ENCODE measurements at regions not wholly inside any gene's neighbourhood (a gene's known extent, or its start where the extent isn't known, plus 50 kb on each side); places are given as distances from the start of the nearest gene placed in this dataset.

GRCh38 chr18:40058811-40059570 is 1896.0 kb upstream of the PIK3C3 start:
- Histone ChIP-seq H3K36me3 (replicated peaks) (no peaks in the 10 kb centered on the region), H3K27me3 (ENCODE audit: low read depth) (no peaks in the 10 kb centered on the region), H3K4me1 (no peaks in the 10 kb centered on the region), H3K4me3 (no peak overlapping the region), H3K9me3 (no peaks in the 10 kb centered on the region)
- DNase-seq (ENCODE audit: low spot score in 2 of 2), result no peak
- in situ Hi-C loops (cut with MboI; ENCODE audit: low sequenced_read_pairs), result no loop called here

- Histone ChIP-seq H3K27me3 (ENCODE audit: low read depth) (no peaks in the 10 kb centered on the region), H3K4me3 (no peak overlapping the region), H3K9me3 (no peaks in the 10 kb centered on the region), H3K36me3 (replicated peaks) (no peaks in the 10 kb centered on the region), H3K4me1 (no peaks in the 10 kb centered on the region)
- in situ Hi-C loops (cut with MboI; ENCODE audit: low sequenced_read_pairs), result no loop called here
- no peak for DNase-seq (ENCODE audit: low spot score in 2 of 2)
Observed at GRCh38 chr18:40056079-40056692, 1898.8 kb upstream of the PIK3C3 start.

DNA sequence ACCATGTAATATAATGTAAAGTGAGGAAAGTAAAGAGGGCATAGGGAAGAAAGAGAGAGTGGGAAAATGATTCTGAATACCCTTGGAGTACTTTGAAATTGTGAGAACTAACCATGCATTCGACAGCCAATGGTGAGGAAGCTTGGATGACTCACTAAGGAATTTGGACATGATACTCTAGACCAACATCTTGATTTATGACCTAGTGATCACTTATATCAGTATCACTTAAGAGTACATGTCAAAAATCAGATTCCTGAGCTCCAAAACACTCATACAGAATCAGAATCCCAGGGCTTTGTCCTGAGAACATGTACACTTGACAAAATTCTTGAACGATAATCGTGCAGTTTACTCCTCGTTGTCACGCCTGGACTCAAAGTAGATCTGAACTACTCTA is 1899.8 kb upstream of the PIK3C3 start:
- H3K9me3 ChIP-seq, result no peaks in the 10 kb centered on the region
- in situ Hi-C loops (cut with MboI; ENCODE audit: low sequenced_read_pairs), result no loop called here

GRCh38 chr18:40049716-40050115 is 1905.3 kb upstream of the PIK3C3 start:
- in situ Hi-C loops (cut with MboI; ENCODE audit: low sequenced_read_pairs), result no loop called here
- H3K36me3 ChIP-seq (replicated peaks), result no peaks in the 10 kb centered on the region
- H3K4me3 ChIP-seq, result no peak overlapping the region
- no peaks in the 10 kb centered on the region for H3K4me1 ChIP-seq
- DNase-seq (ENCODE audit: low spot score in 2 of 2), result no peak
- no peaks in the 10 kb centered on the region for H3K9me3 ChIP-seq
- H3K27me3 ChIP-seq (ENCODE audit: low read depth), result no peaks in the 10 kb centered on the region

More for the DNA sequence above, 1899.8 kb upstream of the PIK3C3 start:
- DNase-seq (ENCODE audit: low spot score in 2 of 2), result no peak
- no peaks in the 10 kb centered on the region for H3K36me3 ChIP-seq (replicated peaks)
- H3K4me1 ChIP-seq, result no peaks in the 10 kb centered on the region
- H3K4me3 ChIP-seq, result no peak overlapping the region
- H3K27me3 ChIP-seq (ENCODE audit: low read depth), result no peaks in the 10 kb centered on the region

DNA sequence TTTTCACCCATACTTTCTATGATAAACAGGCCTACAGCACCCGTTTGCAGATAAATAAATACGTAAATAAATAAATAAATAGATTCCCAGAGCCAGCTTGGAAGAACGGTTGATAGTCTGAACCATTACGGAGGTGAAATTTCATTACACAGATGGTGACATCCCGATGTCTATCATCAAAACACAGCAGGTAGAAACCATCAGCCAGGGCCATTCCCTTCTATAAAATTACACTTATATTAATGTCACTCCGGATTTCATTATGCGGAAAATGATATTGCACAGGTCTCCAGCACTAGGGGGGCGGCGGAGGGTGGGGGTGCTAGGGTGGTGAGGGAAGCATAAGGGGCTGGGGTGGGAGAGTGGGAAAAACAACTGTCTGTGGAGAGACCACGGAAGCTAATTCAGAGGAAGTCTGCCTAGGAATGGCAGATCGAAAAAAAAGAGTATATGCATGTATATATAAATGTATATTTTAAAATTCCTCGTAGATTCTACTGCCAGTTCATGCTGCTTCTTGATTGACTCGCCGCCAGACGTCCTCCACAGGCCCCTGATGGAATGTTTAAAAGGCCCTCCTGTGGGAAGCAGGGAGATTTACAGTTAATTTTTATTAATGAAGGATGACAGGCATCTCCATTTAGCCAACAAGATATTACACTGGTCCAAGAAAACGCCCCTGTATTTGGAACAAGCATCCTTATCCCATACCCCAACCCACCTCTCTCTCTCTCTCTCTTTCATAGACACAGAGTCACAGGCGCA is 1906.0 kb upstream of the PIK3C3 start:
- in situ Hi-C loops (cut with MboI; ENCODE audit: low sequenced_read_pairs), result no loop called here
- Histone ChIP-seq H3K4me3 (no peak overlapping the region), H3K36me3 (replicated peaks) (no peaks in the 10 kb centered on the region), H3K27me3 (ENCODE audit: low read depth) (no peaks in the 10 kb centered on the region), H3K4me1 (no peaks in the 10 kb centered on the region), H3K9me3 (no peaks in the 10 kb centered on the region)
- DNase-seq (ENCODE audit: low spot score in 2 of 2), result no peak

- Histone ChIP-seq H3K36me3 (replicated peaks) (no peaks in the 10 kb centered on the region), H3K27me3 (ENCODE audit: low read depth) (no peaks in the 10 kb centered on the region), H3K4me3 (no peak overlapping the region), H3K9me3 (no peaks in the 10 kb centered on the region), H3K4me1 (no peaks in the 10 kb centered on the region)
- in situ Hi-C loops (cut with MboI; ENCODE audit: low sequenced_read_pairs), result no loop called here
- DNase-seq (ENCODE audit: low spot score in 2 of 2), result no peak
Observed at GRCh38 chr18:40048253-40048652, 1906.8 kb upstream of the PIK3C3 start.

- H3K9me3 ChIP-seq, result no peaks in the 10 kb centered on the region
- no peaks in the 10 kb centered on the region for H3K36me3 ChIP-seq (replicated peaks)
- no peak for DNase-seq (ENCODE audit: low spot score in 2 of 2)
- no peak overlapping the region for H3K4me3 ChIP-seq
- in situ Hi-C loops (cut with MboI; ENCODE audit: low sequenced_read_pairs), result no loop called here
- no peaks in the 10 kb centered on the region for H3K4me1 ChIP-seq
- H3K27me3 ChIP-seq (ENCODE audit: low read depth), result no peaks in the 10 kb centered on the region
Observed at GRCh38 chr18:40046596-40046995, 1908.4 kb upstream of the PIK3C3 start.

- Histone ChIP-seq H3K36me3 (replicated peaks) (no peaks in the 10 kb centered on the region), H3K4me3 (no peak overlapping the region), H3K27me3 (ENCODE audit: low read depth) (no peaks in the 10 kb centered on the region), H3K4me1 (no peaks in the 10 kb centered on the region), H3K9me3 (no peaks in the 10 kb centered on the region)
- in situ Hi-C loops (cut with MboI; ENCODE audit: low sequenced_read_pairs), result no loop called here
- no peak for DNase-seq (ENCODE audit: low spot score in 2 of 2)
Observed at GRCh38 chr18:40041951-40042350, 1913.1 kb upstream of the PIK3C3 start.

DNA sequence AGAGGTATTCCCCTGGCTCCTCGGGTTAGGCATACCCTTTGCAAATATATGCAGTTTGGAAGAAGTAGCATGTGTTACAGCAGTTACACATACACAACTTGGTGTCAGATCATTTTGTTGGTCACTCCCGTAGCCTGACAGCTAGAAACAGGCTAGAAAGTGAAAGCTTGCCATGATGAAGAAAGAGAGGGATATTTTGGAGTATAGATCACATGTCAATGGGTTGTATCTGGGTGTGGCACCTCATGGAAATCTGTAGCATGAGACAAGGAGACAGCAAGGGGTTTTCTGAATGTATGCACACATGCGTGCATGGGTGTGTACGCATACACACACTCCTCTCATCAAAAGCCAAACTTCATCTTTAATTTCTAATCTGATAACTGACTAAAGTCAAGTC is 1914.5 kb upstream of the PIK3C3 start:
- in situ Hi-C loops (cut with MboI; ENCODE audit: low sequenced_read_pairs), result no loop called here
- Histone ChIP-seq H3K36me3 (replicated peaks) (no peaks in the 10 kb centered on the region), H3K4me3 (no peak overlapping the region), H3K27me3 (ENCODE audit: low read depth) (no peaks in the 10 kb centered on the region), H3K4me1 (no peaks in the 10 kb centered on the region), H3K9me3 (no peaks in the 10 kb centered on the region)
- no peak for DNase-seq (ENCODE audit: low spot score in 2 of 2)

GRCh38 chr18:40037356-40037755 is 1917.7 kb upstream of the PIK3C3 start:
- Histone ChIP-seq H3K4me1 (no peaks in the 10 kb centered on the region), H3K27me3 (ENCODE audit: low read depth) (no peaks in the 10 kb centered on the region), H3K9me3 (no peaks in the 10 kb centered on the region), H3K4me3 (no peak overlapping the region), H3K36me3 (replicated peaks) (no peaks in the 10 kb centered on the region)
- no peak for DNase-seq (ENCODE audit: low spot score in 2 of 2)
- in situ Hi-C loops (cut with MboI; ENCODE audit: low sequenced_read_pairs), result no loop called here

DNA sequence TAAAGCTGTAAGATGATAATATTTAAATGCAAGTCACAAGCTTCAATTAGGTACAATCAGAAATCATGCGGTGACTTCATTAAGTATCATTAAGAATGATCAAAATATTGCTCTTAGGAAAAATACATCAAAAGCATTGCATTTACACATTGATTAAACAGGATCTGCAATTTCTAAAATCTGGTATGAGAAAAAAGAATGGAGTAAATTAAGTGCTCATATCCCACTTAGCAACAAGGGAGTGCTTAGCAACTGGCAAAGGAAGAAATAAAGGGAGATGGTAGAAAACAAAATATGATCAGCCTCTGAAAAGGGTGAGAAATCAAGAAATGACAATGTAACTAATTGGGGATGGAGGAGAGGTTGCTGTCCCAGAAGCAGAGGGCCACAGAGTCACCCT is 1918.2 kb upstream of the PIK3C3 start:
- no peaks in the 10 kb centered on the region for H3K4me1 ChIP-seq
- H3K4me3 ChIP-seq, result no peak overlapping the region
- no peaks in the 10 kb centered on the region for H3K36me3 ChIP-seq (replicated peaks)
- H3K27me3 ChIP-seq (ENCODE audit: low read depth), result no peaks in the 10 kb centered on the region
- no peaks in the 10 kb centered on the region for H3K9me3 ChIP-seq
- DNase-seq (ENCODE audit: low spot score in 2 of 2), result no peak
- in situ Hi-C loops (cut with MboI; ENCODE audit: low sequenced_read_pairs), result no loop called here

GRCh38 chr18:40035966-40036365 is 1919.1 kb upstream of the PIK3C3 start:
- Histone ChIP-seq H3K4me1 (no peaks in the 10 kb centered on the region), H3K9me3 (no peaks in the 10 kb centered on the region), H3K27me3 (ENCODE audit: low read depth) (no peaks in the 10 kb centered on the region), H3K36me3 (replicated peaks) (no peaks in the 10 kb centered on the region), H3K4me3 (no peak overlapping the region)
- in situ Hi-C loops (cut with MboI; ENCODE audit: low sequenced_read_pairs), result no loop called here
- DNase-seq (ENCODE audit: low spot score in 2 of 2), result no peak

DNA sequence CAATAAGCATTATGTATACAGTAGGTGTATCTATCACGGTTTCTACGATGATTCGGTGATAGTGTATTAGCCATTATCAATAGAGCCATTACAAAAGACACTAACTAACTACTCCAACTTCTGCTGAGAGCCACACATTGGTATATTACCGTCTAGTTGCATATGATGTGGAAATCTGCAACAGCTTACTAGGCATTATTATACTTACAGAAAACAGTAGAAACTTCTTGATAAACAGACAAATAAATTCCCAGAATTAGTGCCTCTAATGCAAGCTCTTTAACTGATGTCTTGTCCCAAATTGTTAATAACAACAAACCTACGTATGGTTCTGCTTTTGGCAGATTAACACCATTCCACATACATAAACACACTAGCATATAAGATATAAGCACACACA is 1923.0 kb upstream of the PIK3C3 start:
- Histone ChIP-seq H3K4me3 (no peak overlapping the region), H3K4me1 (no peaks in the 10 kb centered on the region), H3K9me3 (no peaks in the 10 kb centered on the region), H3K27me3 (ENCODE audit: low read depth) (no peaks in the 10 kb centered on the region), H3K36me3 (replicated peaks) (no peaks in the 10 kb centered on the region)
- no peak for DNase-seq (ENCODE audit: low spot score in 2 of 2)
- in situ Hi-C loops (cut with MboI; ENCODE audit: low sequenced_read_pairs), result no loop called here

DNA sequence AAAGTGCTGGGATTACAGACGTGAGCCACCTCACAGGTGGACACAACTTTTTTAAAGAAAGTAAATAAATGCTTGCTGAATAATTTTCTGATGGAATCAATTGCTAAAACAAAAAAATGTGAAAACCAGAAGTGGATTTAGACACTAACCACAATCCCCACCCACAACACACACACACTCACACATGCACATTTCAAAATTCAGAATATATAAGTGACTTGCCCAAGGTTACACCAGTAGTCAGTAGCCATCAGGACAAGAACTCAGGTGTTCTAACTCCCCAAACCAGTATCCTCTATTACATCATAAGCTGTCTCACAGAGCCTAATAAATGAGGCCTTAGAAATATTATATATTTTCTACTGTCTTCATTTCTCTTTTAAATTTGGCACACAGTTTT is 1923.6 kb upstream of the PIK3C3 start:
- Histone ChIP-seq H3K4me3 (no peak overlapping the region), H3K4me1 (no peaks in the 10 kb centered on the region), H3K36me3 (replicated peaks) (no peaks in the 10 kb centered on the region), H3K9me3 (no peaks in the 10 kb centered on the region), H3K27me3 (ENCODE audit: low read depth) (no peaks in the 10 kb centered on the region)
- DNase-seq (ENCODE audit: low spot score in 2 of 2), result no peak
- in situ Hi-C loops (cut with MboI; ENCODE audit: low sequenced_read_pairs), result no loop called here
